Kidney tubule cell (primary cell): ENCODE measurements at regions not wholly inside any gene's neighbourhood (a gene's known extent, or its start where the extent isn't known, plus 50 kb on each side); places are given as distances from the start of the nearest gene placed in this dataset.

Experiments used
- DNase-seq: peaks from one replicate; pipeline ENCODE4 v3.0.0-alpha.2; 2018; ENCODE audit warnings: low spot score

GRCh38 chr2:103028181-103028580 lies 266.4 kb downstream of the TMEM182 start:
- no peak for DNase-seq
